Left ventricle myocardium superior (tissue), 1 donor: ENCODE measurements at regions not wholly inside any gene's neighbourhood (a gene's known extent, or its start where the extent isn't known, plus 50 kb on each side); places are given as distances from the start of the nearest gene placed in this dataset.

Experiments
- ATAC-seq: fragments of 200-7000 bp; cut with Tn5 transposase; one replicate; pipeline ENCODE4 v1.9.1; 2020; ENCODE audit warnings: mild to moderate bottlenecking, moderate library complexity
- DNase-seq: peaks from one replicate; pipeline ENCODE4 v3.0.0-alpha.2; 2020
- intact Hi-C: fragments of 100-400 bp; cut with micrococcal nuclease; formaldehyde crosslinking; loops from one replicate; pipeline ENCODE4 v1.11.0; 2022
- donor health status: DM: no; HTN: yes; CAD: no; lungs with severe emphysema.

DNA sequence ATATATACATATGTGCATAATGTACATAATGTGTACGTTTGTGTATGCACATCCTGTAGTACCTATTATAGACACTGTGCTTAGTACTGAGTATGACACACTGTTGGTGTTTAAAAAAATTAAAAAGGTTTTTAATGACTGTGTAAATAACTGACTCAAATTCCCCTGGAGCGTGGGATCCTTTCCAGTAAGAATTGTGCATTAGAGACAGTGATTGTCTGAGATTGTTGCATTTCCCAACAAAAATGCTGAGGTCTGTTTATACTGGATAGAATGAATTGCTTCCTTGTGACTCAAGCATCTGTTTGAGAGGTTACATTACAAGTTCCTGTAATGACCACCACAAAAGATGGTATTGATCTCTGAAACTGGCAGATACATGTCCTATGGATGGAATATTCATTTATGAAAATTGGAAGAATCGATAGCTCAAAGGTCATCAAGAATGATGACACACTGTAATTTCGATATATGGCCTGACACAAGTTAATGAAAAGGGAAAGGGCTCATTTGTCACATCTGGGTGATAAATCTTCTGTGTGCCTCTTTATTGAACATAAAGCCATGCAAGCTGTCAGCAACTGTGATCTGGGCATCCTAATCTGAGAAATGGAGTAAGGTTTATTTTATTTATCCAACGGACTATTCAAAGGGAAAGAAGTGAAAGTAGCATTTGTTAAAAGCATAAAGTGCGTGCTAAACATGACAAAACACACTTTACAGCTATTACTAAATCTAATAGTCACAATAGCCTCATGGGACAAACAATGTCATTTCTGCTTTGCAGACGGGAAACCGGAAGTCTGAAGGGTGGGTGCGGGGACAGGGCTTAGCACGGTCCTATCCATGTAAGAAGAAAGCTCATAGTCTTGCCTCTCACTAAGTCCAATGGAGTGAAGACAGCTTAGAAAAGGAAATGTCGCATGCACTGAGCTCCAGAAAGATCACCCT is 228.8 kb downstream of the CDH11 start:
- DNase-seq (no peak), ATAC-seq (peak; percentile 35)
- intact Hi-C loops: no loop called here

- no peak for ATAC-seq
- intact Hi-C loops: no loop called here
- DNase-seq: no peak
Measured at GRCh38 chr16:64889446-64889845, 232.4 kb downstream of the CDH11 start.

DNA sequence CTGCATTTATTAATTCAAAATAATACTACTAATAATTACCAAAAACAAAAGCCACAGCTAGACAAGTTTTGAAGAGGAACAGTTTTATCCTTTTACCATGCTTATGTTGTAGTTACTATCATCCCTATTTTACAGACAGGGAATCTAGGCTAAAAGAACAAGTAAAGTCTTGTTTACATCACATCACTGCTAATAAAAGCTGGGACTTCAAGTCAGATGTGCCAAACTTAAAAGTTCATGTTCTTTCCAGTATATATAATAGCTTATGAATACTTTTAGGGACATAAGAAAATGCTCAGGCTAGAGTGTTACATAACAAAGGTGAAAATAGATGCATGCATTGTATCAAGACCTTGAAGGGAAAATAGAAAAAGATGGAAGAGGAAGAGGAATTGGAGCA is 234.2 kb downstream of the CDH11 start:
- ATAC-seq: no peak
- intact Hi-C loops: no loop called here

DNA sequence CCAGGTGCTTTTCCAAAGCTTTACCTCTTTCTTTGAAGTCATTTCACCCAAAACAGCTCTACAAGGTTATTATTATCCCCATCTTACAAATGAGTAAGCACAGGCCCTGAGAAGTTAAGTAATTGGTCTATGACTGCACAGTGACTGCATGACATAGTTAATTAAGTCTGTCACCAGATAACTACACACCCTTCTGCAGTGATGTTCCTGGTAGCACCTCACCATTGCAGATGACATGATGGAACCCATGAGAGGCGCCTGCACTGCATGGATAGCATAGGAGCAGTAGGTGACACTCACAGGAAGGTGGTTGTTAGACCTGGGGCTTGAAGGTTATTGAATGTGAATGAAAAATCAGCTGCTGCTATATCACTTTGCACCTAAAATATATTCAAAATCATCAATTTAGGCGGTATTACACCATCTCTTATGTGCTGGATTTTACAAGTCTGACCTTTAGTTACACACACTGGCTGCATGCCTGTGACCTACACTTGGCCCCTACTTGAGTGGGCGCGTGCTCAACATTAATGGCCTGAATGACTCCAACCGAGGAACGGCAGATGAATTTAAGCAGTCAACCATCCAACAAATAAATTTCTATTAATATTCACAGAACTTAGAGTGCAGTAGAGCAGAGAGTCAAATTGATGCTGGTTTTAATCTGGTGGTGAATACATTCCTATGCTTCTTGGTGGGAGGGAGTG is 239.6 kb downstream of the CDH11 start:
- DNase-seq: peak; percentile 47
- ATAC-seq: peak; percentile 68
- intact Hi-C loops: no loop called here

More for the DNA sequence above, 234.2 kb downstream of the CDH11 start:
- DNase-seq: no peak

DNA sequence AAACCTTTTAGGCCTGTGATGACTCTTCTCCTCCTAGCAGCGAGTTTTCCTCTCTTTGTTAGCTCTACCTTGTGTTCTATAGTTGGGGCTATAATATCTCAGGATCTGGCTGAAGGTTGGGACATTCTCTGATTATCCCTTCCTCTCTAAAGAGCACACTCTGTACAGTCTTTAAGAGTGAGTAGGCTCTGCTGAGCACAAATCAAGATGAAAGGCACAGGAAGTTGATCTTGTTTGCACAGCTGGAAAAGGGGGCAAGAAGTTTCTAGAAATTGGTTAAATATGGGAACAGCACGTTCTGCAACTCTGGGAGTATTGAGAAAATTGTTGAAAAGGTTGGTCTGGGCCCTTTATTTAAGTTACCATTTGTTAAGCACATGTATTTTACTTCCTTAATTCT is 240.9 kb downstream of the CDH11 start:
- peak; percentile 83 for ATAC-seq

DNA sequence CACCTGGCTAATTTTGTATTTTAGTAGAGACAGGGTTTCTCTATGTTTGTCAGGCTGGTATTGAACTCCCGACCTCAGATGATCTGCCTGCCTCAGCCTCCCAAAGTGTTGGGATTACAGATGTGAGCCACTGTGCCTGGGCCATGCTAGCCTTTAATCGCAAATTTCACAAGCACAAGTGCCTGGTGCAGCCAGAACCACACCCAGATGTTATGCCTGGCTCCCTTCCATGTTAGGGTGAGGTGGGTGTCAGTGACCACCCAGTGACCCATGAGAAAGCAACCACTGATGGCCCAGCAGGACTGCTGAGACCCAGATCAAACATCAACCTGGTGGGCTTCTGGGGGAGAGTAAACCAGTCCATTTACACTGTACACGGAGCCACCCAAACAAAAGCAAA is 241.9 kb downstream of the CDH11 start:
- ATAC-seq: no peak
- intact Hi-C loops: no loop called here
- no peak for DNase-seq

More for the DNA sequence above, 240.9 kb downstream of the CDH11 start:
- no peak for DNase-seq
- intact Hi-C loops: no loop called here

DNA sequence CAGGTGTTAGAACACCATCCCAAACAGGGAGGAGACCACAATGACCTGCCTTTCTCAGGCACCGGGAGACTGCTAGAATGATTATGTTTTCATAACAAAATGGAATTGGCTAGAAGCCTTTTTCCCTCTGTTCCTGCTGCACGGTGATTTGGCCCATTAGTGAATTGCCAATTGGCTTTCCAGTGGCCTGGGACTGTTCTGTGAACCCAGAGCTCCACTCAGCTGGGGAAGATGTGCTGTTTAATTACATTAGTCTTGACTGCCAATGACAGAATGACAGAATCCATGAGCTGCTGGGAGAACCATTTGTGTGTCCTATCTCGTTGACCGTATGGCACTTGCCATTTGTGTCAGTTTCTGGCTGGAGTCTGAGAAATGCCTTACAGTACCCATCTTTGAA is 242.9 kb downstream of the CDH11 start:
- DNase-seq: no peak
- no peak for ATAC-seq
- intact Hi-C loops: no loop called here

DNA sequence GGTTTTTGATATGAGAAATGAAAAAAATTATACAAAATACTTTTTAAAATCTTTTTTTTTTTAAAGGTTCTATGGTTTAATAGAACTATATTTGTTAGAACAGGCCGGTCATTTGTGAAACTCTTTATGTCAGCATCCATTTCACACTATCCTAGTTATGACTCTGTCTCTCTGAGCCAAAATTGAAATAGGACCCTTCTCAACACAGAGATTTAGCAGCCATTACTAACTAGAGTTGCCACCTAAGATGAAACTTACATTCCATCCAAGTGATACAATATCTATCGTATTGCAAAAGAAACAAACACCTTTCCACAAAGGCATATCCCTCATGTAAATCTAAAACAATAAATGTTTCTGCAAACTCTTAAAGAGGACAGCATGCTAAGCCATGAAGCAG is 249.8 kb downstream of the CDH11 start:
- intact Hi-C loops: no loop called here
- ATAC-seq (no peak), DNase-seq (no peak)

DNA sequence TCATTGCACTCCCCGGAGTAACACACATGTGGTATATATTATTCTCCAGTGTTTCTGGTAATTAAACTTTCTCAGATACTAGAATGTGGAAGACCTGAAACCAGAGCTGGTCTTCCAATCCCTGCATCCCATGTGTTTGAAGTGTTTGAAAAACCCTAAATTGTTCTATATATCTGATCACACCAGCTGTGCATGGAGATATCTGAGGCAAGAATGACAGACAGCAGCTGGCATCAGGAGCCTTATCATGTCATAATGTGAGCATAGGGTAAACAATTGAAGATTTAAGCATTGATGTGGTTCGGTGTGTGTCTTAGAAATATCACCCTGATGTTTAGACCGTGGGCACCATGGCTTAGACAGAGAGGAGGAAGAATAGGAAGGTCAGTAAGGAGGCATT is 251.0 kb downstream of the CDH11 start:
- ATAC-seq (no peak), DNase-seq (no peak)
- intact Hi-C loops: no loop called here

DNA sequence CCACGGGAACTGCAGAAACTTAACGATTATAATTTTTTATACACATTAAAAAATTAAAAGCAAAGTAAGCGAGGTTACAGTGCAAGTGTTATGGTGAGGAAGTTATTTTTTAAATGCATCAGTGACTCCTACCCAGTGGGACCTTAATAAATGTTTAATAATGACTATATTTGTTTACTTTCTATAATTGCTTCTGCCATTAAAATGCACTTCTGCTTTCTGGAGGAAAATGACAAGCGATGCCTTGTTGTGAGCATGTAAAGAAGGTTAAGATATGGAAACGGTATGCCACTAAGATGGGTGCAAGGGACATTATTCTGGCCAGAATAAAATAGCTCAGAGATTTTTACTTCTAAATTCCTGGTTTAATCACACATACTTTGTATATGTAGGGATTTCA is 252.1 kb downstream of the CDH11 start:
- intact Hi-C loops: no loop called here
- DNase-seq (no peak), ATAC-seq (no peak)

GRCh38 chr16:64866021-64866420 is 255.8 kb downstream of the CDH11 start:
- intact Hi-C loops: no loop called here
- DNase-seq (no peak), ATAC-seq (no peak)

GRCh38 chr16:64865069-64865696 is 256.7 kb downstream of the CDH11 start:
- ATAC-seq (peak; percentile 31), DNase-seq (no peak)
- intact Hi-C loops: no loop called here

GRCh38 chr16:64864232-64864809 is 257.5 kb downstream of the CDH11 start:
- DNase-seq: no peak
- intact Hi-C loops: no loop called here
- peak; percentile 68 for ATAC-seq

DNA sequence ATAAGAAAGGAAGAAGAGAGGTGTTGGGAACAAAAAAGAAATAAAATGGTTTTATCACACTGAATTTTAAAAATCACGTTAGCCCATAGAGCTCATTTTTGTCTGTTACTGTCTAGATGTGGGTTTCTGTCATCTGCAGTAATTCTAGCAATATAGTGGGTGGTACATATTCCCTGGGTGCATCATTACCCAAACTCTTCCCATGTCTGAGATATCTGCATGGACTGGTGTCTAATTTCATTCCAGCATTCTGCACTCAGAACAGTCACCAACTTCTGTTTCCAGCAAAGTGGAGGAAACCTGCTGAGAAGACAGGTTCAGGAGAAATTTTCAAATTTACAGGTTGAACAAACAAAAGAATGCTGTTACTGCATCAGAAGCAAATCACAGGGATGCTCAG is 263.8 kb downstream of the CDH11 start:
- ATAC-seq (no peak), DNase-seq (no peak)
- intact Hi-C loops: no loop called here

GRCh38 chr16:64857411-64857810 is 264.5 kb downstream of the CDH11 start:
- DNase-seq (no peak), ATAC-seq (no peak)
- intact Hi-C loops: no loop called here

DNA sequence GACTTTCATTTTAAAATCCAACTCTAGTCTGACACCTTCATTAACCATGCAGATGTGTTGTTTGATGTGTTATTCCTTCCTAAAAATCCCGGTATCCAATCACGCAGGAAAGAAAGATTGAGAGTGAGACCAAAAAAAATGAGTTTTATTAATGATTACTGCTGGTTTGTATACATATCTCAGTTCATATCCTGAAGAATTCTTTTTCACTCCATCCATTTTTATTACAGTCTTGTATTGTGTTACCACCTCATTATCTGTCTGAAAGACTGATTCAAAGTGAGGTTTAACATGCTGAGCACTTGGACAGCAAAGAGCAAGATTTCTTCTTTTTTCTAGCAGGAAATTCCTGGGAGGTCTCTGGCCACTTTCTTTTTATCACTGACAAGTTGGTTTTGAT is 268.3 kb downstream of the CDH11 start:
- DNase-seq: no peak
- no peak for ATAC-seq
- intact Hi-C loops: no loop called here

DNA sequence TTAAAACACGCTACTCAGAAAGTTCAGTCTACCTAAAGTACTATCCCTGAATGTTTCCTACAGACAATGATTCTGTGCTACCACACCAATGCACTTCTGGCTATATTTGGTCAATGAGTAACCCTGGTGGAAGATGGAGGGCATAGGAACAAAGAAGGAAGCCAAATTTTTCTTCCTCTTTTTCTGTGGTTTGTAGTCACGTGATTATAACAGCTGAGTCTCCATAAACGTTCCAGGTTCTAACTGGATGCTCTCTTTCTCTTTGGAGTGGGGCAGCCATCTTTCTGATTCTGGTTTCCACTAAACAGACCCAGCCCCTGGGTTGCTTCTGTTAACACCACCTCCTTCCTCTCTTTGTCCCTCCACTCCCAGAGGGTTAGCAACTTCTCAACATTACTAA is 274.9 kb downstream of the CDH11 start:
- ATAC-seq (no peak), DNase-seq (no peak)
- intact Hi-C loops: no loop called here

GRCh38 chr16:64845071-64845470 is 276.8 kb downstream of the CDH11 start:
- ATAC-seq (no peak), DNase-seq (no peak)
- intact Hi-C loops: no loop called here

DNA sequence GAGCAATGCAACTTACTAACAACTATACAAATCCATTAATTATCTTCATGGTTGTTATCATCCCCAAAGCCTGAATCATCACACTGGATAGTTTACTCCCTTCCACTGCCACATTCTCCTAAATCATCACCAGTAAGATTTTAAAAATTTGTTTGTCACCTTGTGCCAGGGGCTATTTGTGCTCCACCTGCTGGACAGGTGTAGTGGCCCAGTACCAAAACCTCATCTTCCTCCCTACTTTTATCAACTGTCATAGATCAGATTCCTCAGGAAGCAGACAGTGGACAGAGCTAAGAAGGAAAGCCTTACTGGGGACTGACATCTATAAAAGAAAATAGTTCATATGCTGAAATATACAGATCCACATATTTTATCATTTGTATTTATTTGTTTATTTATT is 280.4 kb downstream of the CDH11 start:
- intact Hi-C loops: no loop called here
- DNase-seq: no peak
- no peak for ATAC-seq

DNA sequence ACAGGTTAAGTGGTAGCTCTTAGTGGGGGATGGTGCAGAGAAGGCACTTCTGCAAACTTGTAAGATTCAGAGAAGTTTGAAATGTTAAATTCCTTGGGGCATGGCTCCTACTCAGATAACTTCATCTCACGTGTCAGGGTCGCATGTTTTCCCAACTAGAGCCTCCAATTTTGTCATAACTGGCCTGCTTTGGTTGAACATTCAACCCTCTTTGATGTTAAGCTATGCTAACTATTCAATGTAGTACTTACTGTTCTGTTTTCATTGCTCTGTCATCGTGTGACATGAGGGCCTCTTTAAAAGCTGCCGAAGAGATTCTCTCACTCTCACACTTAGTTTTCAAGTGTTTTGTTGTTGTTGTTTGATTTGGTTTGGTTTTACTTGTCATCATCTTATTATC is 280.8 kb downstream of the CDH11 start:
- no peak for DNase-seq
- ATAC-seq: no peak
- intact Hi-C loops: no loop called here
